ENCODE measurements at regions not wholly inside any gene's neighbourhood (a gene's known extent, or its start where the extent isn't known, plus 50 kb on each side); places are given as distances from the start of the nearest gene placed in this dataset.

GRCh38 chr12:18905134-18905533, 167.2 kb downstream of the CAPZA3 start:
- no peak for DNase-seq

- DNase-seq = no peak
These were observed 168.5 kb downstream of the CAPZA3 start for GRCh38 chr12:18906395-18906794.

- no peak for DNase-seq
These were observed 169.2 kb downstream of the CAPZA3 start for GRCh38 chr12:18907127-18907526.

- no peak for DNase-seq
These were observed 169.8 kb downstream of the CAPZA3 start for GRCh38 chr12:18907728-18908127.

- no peak for DNase-seq
These were observed 170.3 kb downstream of the CAPZA3 start for GRCh38 chr12:18908191-18908590.

- DNase-seq = no peak
These were observed 182.1 kb downstream of the CAPZA3 start for GRCh38 chr12:18919871-18920511.

GRCh38 chr12:18922851-18923250, 184.9 kb downstream of the CAPZA3 start:
- DNase-seq = no peak

GRCh38 chr12:18923721-18924120, 185.8 kb downstream of the CAPZA3 start:
- no peak for DNase-seq

- no peak for DNase-seq
These were observed 188.3 kb downstream of the CAPZA3 start for GRCh38 chr12:18926188-18926587.

- DNase-seq = no peak
These were observed 194.3 kb downstream of the CAPZA3 start for GRCh38 chr12:18932211-18932610.

GRCh38 chr12:18932715-18933114, 194.8 kb downstream of the CAPZA3 start:
- DNase-seq = no peak

- no peak for DNase-seq
These were observed 194.1 kb upstream of the PLEKHA5 start for GRCh38 chr12:18935371-18935965.

GRCh38 chr12:18939051-18939450, 190.5 kb upstream of the PLEKHA5 start:
- no peak for DNase-seq

- no peak for DNase-seq
These were observed 186.9 kb upstream of the PLEKHA5 start for GRCh38 chr12:18942669-18943068.

- no peak for DNase-seq
These were observed 186.3 kb upstream of the PLEKHA5 start for GRCh38 chr12:18943200-18943599.

- no peak for DNase-seq
These were observed 183.4 kb upstream of the PLEKHA5 start for GRCh38 chr12:18946106-18946505.

- no peak for DNase-seq
These were observed 178.3 kb upstream of the PLEKHA5 start for GRCh38 chr12:18951218-18951617.

GRCh38 chr12:18953505-18953904, 176.0 kb upstream of the PLEKHA5 start:
- DNase-seq = no peak

- DNase-seq = no peak
These were observed 173.9 kb upstream of the PLEKHA5 start for GRCh38 chr12:18955594-18955993.

- no peak for DNase-seq
These were observed 164.3 kb upstream of the PLEKHA5 start for GRCh38 chr12:18965203-18965602.

- no peak for DNase-seq
These were observed 162.6 kb upstream of the PLEKHA5 start for GRCh38 chr12:18966954-18967353.

GRCh38 chr12:18967814-18968213, 161.7 kb upstream of the PLEKHA5 start:
- no peak for DNase-seq

- DNase-seq = no peak
These were observed 160.0 kb upstream of the PLEKHA5 start for GRCh38 chr12:18969512-18969911.

GRCh38 chr12:18970603-18971002, 158.9 kb upstream of the PLEKHA5 start:
- no peak for DNase-seq

GRCh38 chr12:18971932-18972331, 157.6 kb upstream of the PLEKHA5 start:
- DNase-seq = no peak

Measured in CD4-positive, alpha-beta T cell treated with Interferon gamma for 1 hour (primary cell).